Breast epithelium (tissue), 3 donors: ENCODE measurements at regions not wholly inside any gene's neighbourhood (a gene's known extent, or its start where the extent isn't known, plus 50 kb on each side); places are given as distances from the start of the nearest gene placed in this dataset.

ENCODE experiments used
- POLR2A ChIP-seq: fragments of 450-650 bp; IDR thresholded peaks from one replicate; pipeline ENCODE4 v1.6.1; 2016; ENCODE audit warnings: antibody characterized with exemption, mild to moderate bottlenecking, moderate library complexity
- POLR2AphosphoS5 ChIP-seq, 3 donors: sonication (generic); formaldehyde crosslinking; IDR thresholded peaks; one replicate each; pipeline ENCODE4 v1.6.1; 2017; ENCODE audit warnings: antibody characterized with exemption in 3 of 3
- TF ChIP-seq, protein P1 (sequence below), 3 donors: fragments of 450-650 bp; IDR thresholded peaks; one replicate each; pipeline ENCODE4 v1.5.1; 2016 to 2017; ENCODE audit warnings: antibody characterized with exemption in 3 of 3, mild to moderate bottlenecking in 3 of 3, moderate library complexity in 3 of 3

DNA sequence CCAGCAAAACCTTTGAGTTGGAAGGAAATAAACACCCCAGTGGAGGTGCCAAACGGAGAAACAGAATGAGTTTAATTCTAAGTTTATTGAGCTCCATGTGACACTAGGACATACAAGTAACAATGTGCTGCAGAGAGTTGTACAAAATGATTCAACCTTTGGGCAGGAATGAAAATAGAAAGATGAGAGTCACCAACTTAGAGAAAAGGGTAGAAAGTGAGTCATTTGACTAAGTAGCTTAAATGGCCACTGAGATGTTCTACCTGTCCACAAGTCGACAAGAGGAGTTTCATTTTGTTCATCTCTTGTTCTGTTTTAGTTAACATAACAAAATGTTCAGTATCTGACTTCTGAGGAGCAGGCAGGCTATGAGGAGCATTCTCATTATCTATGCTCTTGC is 284.7 kb downstream of the NR2F1-AS1 start:
- TF ChIP-seq, protein P1, sequence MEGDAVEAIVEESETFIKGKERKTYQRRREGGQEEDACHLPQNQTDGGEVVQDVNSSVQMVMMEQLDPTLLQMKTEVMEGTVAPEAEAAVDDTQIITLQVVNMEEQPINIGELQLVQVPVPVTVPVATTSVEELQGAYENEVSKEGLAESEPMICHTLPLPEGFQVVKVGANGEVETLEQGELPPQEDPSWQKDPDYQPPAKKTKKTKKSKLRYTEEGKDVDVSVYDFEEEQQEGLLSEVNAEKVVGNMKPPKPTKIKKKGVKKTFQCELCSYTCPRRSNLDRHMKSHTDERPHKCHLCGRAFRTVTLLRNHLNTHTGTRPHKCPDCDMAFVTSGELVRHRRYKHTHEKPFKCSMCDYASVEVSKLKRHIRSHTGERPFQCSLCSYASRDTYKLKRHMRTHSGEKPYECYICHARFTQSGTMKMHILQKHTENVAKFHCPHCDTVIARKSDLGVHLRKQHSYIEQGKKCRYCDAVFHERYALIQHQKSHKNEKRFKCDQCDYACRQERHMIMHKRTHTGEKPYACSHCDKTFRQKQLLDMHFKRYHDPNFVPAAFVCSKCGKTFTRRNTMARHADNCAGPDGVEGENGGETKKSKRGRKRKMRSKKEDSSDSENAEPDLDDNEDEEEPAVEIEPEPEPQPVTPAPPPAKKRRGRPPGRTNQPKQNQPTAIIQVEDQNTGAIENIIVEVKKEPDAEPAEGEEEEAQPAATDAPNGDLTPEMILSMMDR (IDR thresholded peaks at IDR 0.05), result no peak
- no peak for TF ChIP-seq POLR2A
- TF ChIP-seq POLR2AphosphoS5 (IDR thresholded peaks at IDR 0.05), result no peak
